ENCODE measurements at regions not wholly inside any gene's neighbourhood (a gene's known extent, or its start where the extent isn't known, plus 50 kb on each side); places are given as distances from the start of the nearest gene placed in this dataset.
A peak's percentile ranks its signal among the peaks of the same experiment; 100 is the strongest.

- DNase-seq (ENCODE audit: low read depth, low spot score), result no peak
These were observed 168.5 kb upstream of the GLI2 start for GRCh38 chr2:120567128-120567527.

GRCh38 chr2:120568089-120568974, 167.3 kb upstream of the GLI2 start:
- no peak for DNase-seq (ENCODE audit: low read depth, low spot score)

- DNase-seq (ENCODE audit: low read depth, low spot score), result peak; percentile 63
These were observed 166.7 kb upstream of the GLI2 start for GRCh38 chr2:120568975-120569268.

- no peak for DNase-seq (ENCODE audit: low read depth, low spot score)
These were observed 165.7 kb upstream of the GLI2 start for GRCh38 chr2:120570001-120570400.

- no peak for DNase-seq (ENCODE audit: low read depth, low spot score)
These were observed 165.1 kb upstream of the GLI2 start for GRCh38 chr2:120570546-120570945.

- DNase-seq (ENCODE audit: low read depth, low spot score), result no peak
These were observed 164.5 kb upstream of the GLI2 start for GRCh38 chr2:120571015-120571728.

- no peak for DNase-seq (ENCODE audit: low read depth, low spot score)
These were observed 163.4 kb upstream of the GLI2 start for GRCh38 chr2:120572226-120572625.

GRCh38 chr2:120574620-120575019, 161.0 kb upstream of the GLI2 start:
- DNase-seq (ENCODE audit: low read depth, low spot score), result no peak

- no peak for DNase-seq (ENCODE audit: low read depth, low spot score)
These were observed 159.7 kb upstream of the GLI2 start for GRCh38 chr2:120575966-120576365.

GRCh38 chr2:120576509-120577474, 158.9 kb upstream of the GLI2 start:
- no peak for DNase-seq (ENCODE audit: low read depth, low spot score)

- no peak for DNase-seq (ENCODE audit: low read depth, low spot score)
These were observed 157.9 kb upstream of the GLI2 start for GRCh38 chr2:120577721-120578295.

GRCh38 chr2:120578576-120579352, 156.9 kb upstream of the GLI2 start:
- no peak for DNase-seq (ENCODE audit: low read depth, low spot score)

GRCh38 chr2:120579916-120580685, 155.6 kb upstream of the GLI2 start:
- DNase-seq (ENCODE audit: low read depth, low spot score), result no peak

- DNase-seq (ENCODE audit: low read depth, low spot score), result no peak
These were observed 155.0 kb upstream of the GLI2 start for GRCh38 chr2:120580709-120581108.

- no peak for DNase-seq (ENCODE audit: low read depth, low spot score)
These were observed 152.5 kb upstream of the GLI2 start for GRCh38 chr2:120583121-120583520.

- DNase-seq (ENCODE audit: low read depth, low spot score), result no peak
These were observed 151.7 kb upstream of the GLI2 start for GRCh38 chr2:120583851-120584570.

GRCh38 chr2:120586507-120587278, 149.0 kb upstream of the GLI2 start:
- no peak for DNase-seq (ENCODE audit: low read depth, low spot score)

GRCh38 chr2:120587279-120587996, 148.2 kb upstream of the GLI2 start:
- no peak for DNase-seq (ENCODE audit: low read depth, low spot score)
